Endothelial cell of umbilical vein (primary cell): ENCODE measurements at regions not wholly inside any gene's neighbourhood (a gene's known extent, or its start where the extent isn't known, plus 50 kb on each side); places are given as distances from the start of the nearest gene placed in this dataset.

Experiments
- BruUV-seq: library from RNA; stranded (reverse); fragments of 400-500 nt; replicated peaks from 2 replicates; lab custom pipeline; 2021; lab: Mats Ljungman, UMichigan
- CTCF ChIA-PET: fragments of 300-600, 350-600 bp; sonication (Branson Sonifier 250); formaldehyde crosslinking; loops from one replicate; lab custom pipeline; 2021; ENCODE audit warnings: antibody characterized with exemption, inconsistent platforms; lab: Charles Lee
- POLR2A ChIA-PET: fragments of 300-600, 350-600 bp; sonication (Branson Sonifier 250); formaldehyde crosslinking; loops from one replicate; lab custom pipeline; 2021; ENCODE audit warnings: antibody characterized with exemption, inconsistent platforms; lab: Charles Lee
- DNase-seq: peaks from one replicate; pipeline ENCODE4 v3.0.0-alpha.2; 2011; ENCODE audit warnings: low read depth, low spot score
- FAIRE-seq: peaks from 2 replicates; lab custom pipeline; 2011; peaks lifted over from hg19 to GRCh38; lab: Jason Lieb, UNC
- H2AFZ ChIP-seq: 2 replicates; pipeline ENCODE4 v1.6.0; 2012; ENCODE audit warnings: low read depth, low read length, control low read depth, inconsistent platforms
- H3K27ac ChIP-seq: 2 replicates; pipeline ENCODE4 v1.5.1; 2011; ENCODE audit warnings: low read depth, mild to moderate bottlenecking, control low read depth, low read length, moderate library complexity; ENCODE audit not compliant: insufficient read depth
- H3K27me3 ChIP-seq, 2 experiments: 2 replicates each; pipeline versions ENCODE4 v1.6.0 to v1.6.1; 2011; ENCODE audit warnings: low read length in 2 of 2, mixed read lengths in 1 of 2; ENCODE audit not compliant: control insufficient read depth in 2 of 2, insufficient read depth in 2 of 2
- H3K36me3 ChIP-seq, 2 experiments: 2 replicates in 1 of 2; 3 replicates in 1 of 2; pipeline ENCODE4 v1.5.1; 2011; ENCODE audit warnings: low read length in 2 of 2, mild to moderate bottlenecking in 1 of 2, moderate library complexity in 1 of 2; ENCODE audit not compliant: control insufficient read depth in 2 of 2, insufficient read depth in 2 of 2; ENCODE audit errors: extremely low read depth in 1 of 2
- H3K4me1 ChIP-seq: 3 replicates; pipeline ENCODE4 v1.5.1; 2011; ENCODE audit warnings: mild to moderate bottlenecking, low read length; ENCODE audit not compliant: control insufficient read depth, insufficient read depth; ENCODE audit errors: extremely low read depth
- H3K4me2 ChIP-seq: 2 replicates; pipeline ENCODE4 v1.6.1; 2011; ENCODE audit warnings: low read length, control low read depth, mixed read lengths; ENCODE audit not compliant: insufficient read depth
- H3K4me3 ChIP-seq, 3 experiments: fragments of 200-600 bp in 1 of 3; sonication (generic), shearing (Covaris generic) in 1 of 3; replicated peaks in 1 of 3; 2 replicates each; pipeline ENCODE4 v1.5.1; 2011 to 2016; ENCODE audit warnings: control low read depth in 3 of 3, low read length in 3 of 3, mild to moderate bottlenecking in 2 of 3, inconsistent platforms in 1 of 3, low read depth in 1 of 3, moderate library complexity in 1 of 3; ENCODE audit not compliant: insufficient read depth in 1 of 3
- H3K79me2 ChIP-seq: 2 replicates; pipeline ENCODE4 v1.6.0; 2012; ENCODE audit warnings: low read length, inconsistent platforms; ENCODE audit not compliant: control insufficient read depth, insufficient read depth
- H3K9ac ChIP-seq: replicated peaks from 2 replicates; pipeline ENCODE3; 2011; ENCODE audit warnings: low read length, control low read depth; ENCODE audit not compliant: insufficient read depth; ENCODE audit errors: extremely low read depth
- H3K9me1 ChIP-seq: replicated peaks from 3 replicates; pipeline ENCODE4 v1.6.0; 2011; ENCODE audit warnings: mild to moderate bottlenecking, low read length; ENCODE audit not compliant: control insufficient read depth, insufficient read depth; ENCODE audit errors: extremely low read depth
- H3K9me3 ChIP-seq: replicated peaks from 2 replicates; pipeline ENCODE4 v1.5.1; 2012; ENCODE audit warnings: low read length, inconsistent platforms; ENCODE audit not compliant: control insufficient read depth, insufficient read depth
- H4K20me1 ChIP-seq: replicated peaks from 2 replicates; pipeline ENCODE3; 2011; ENCODE audit warnings: mild to moderate bottlenecking, low read length; ENCODE audit not compliant: control insufficient read depth, insufficient read depth; ENCODE audit errors: extremely low read depth
- CTCF ChIP-seq, 2 donors: IDR thresholded peaks; 1 replicate in 1 of 2; 2 replicates in 1 of 2; pipeline ENCODE4 v1.5.1; 2011; ENCODE audit warnings: low read length in 2 of 2, mild to moderate bottlenecking in 2 of 2, moderate library complexity in 2 of 2, control low read depth in 1 of 2, inconsistent platforms in 1 of 2, low read depth in 1 of 2; ENCODE audit not compliant: insufficient read depth in 1 of 2; ENCODE audit errors: extremely low read depth in 1 of 2
- EZH2 ChIP-seq: IDR thresholded peaks from 2 replicates; pipeline ENCODE4 v1.6.1; 2012; ENCODE audit warnings: borderline replicate concordance, low read depth, mild to moderate bottlenecking, moderate library complexity, low read length, inconsistent platforms; ENCODE audit not compliant: severe bottlenecking
- FOS ChIP-seq: IDR thresholded peaks from 2 replicates; pipeline ENCODE4 v1.6.1; 2011; ENCODE audit warnings: mild to moderate bottlenecking, low read length, moderate library complexity, borderline replicate concordance; ENCODE audit not compliant: insufficient read depth
- GATA2 ChIP-seq: IDR thresholded peaks from 2 replicates; pipeline ENCODE4 v1.7.0; 2011; ENCODE audit warnings: low read depth, mild to moderate bottlenecking, moderate library complexity, mixed read lengths, low read length; ENCODE audit not compliant: insufficient read length, insufficient read depth
- JUN ChIP-seq: IDR thresholded peaks from 2 replicates; pipeline ENCODE4 v1.6.1; 2011; ENCODE audit warnings: borderline replicate concordance, low read depth; ENCODE audit not compliant: insufficient read length, insufficient read depth
- MAX ChIP-seq: IDR thresholded peaks from 2 replicates; pipeline ENCODE4 v1.6.1; 2011; ENCODE audit not compliant: insufficient read depth, insufficient read length
- MYC ChIP-seq: IDR thresholded peaks from one replicate; pipeline ENCODE4 v1.6.1; 2011; ENCODE audit warnings: mild to moderate bottlenecking, low read depth, low read length
- POLR2A ChIP-seq: IDR thresholded peaks from 2 replicates; pipeline ENCODE4 v1.6.1; 2012; ENCODE audit warnings: low read depth, mild to moderate bottlenecking, control low read depth, low read length
- POLR2AphosphoS5 ChIP-seq: IDR thresholded peaks from 2 replicates; pipeline ENCODE4 v1.6.1; 2012; ENCODE audit warnings: low read depth, mild to moderate bottlenecking, control low read depth, low read length, moderate library complexity; ENCODE audit not compliant: insufficient read depth
- dilution Hi-C: fragments of 300-500 bp; cut with MboI; formaldehyde crosslinking; loops from one replicate; pipeline ENCODE4 v1.15.0; 2019; ENCODE audit warnings: low sequenced_read_pairs; ENCODE audit not compliant: extremely low pct_ligation_motif_present
- intact Hi-C: fragments of 100-400 bp; cut with micrococcal nuclease; formaldehyde crosslinking; loops from one replicate; pipeline ENCODE4 v1.10.0; 2022

GRCh38 chr2:39525636-39526412, 88.7 kb upstream of the MAP4K3 start:
- no peak for TF ChIP-seq MAX
- no peak for TF ChIP-seq EZH2
- no peak for TF ChIP-seq POLR2A
- no peak for TF ChIP-seq JUN
- TF ChIP-seq MYC, result no peak
- no peak for TF ChIP-seq GATA2
- no peak for TF ChIP-seq FOS
- no peak for TF ChIP-seq POLR2AphosphoS5
- no peak for TF ChIP-seq CTCF (IDR thresholded peaks at IDR 0.05; ENCODE audit: extremely low read depth in 1 of 2, insufficient read depth in 1 of 2, low read depth in 1 of 2, low read length in 2 of 2)
- Histone ChIP-seq H3K36me3 (no peaks in the 10 kb centered on the region), H2AFZ (no peak overlapping the region), H3K4me3 (no peak overlapping the region), H3K9me3 (peaks cover 2% of the 10 kb centered on the region), H4K20me1 (no peaks in the 10 kb centered on the region), H3K79me2 (no peaks in the 10 kb centered on the region), H3K9ac (no peak overlapping the region), H3K27me3 (no peaks in the 10 kb centered on the region), H3K4me2 (no peak overlapping the region), H3K4me1 (peaks cover 26% of the 10 kb centered on the region), H3K27ac (no peak overlapping the region), H3K9me1 (no peaks in the 10 kb centered on the region)
- no TSS peak for BruUV-seq
- FAIRE-seq (no peak), DNase-seq (no peak)
- ChIA-PET CTCF (no interaction called here), POLR2A (no interaction called here)
- dilution Hi-C loops (no loop called here), intact Hi-C loops (no loop called here)
